PC-3 (cell line): ENCODE measurements at regions not wholly inside any gene's neighbourhood (a gene's known extent, or its start where the extent isn't known, plus 50 kb on each side); places are given as distances from the start of the nearest gene placed in this dataset.

Experiments
- ATAC-seq: fragments of 200-7000 bp; cut with Tn5 transposase; 2 replicates; pipeline ENCODE4 v1.9.1; 2020; ENCODE audit warnings: mild to moderate bottlenecking, moderate library complexity
- BruUV-seq: library from RNA; stranded (reverse); fragments of 400-500 nt; replicated peaks from 2 replicates; lab custom pipeline; 2021; lab: Mats Ljungman, UMichigan
- CTCF ChIA-PET: fragments of 300-600 bp; sonication (Branson Sonifier 250); formaldehyde crosslinking; loops from one replicate; lab custom pipeline; 2022; ENCODE audit warnings: antibody characterized with exemption; lab: Charles Lee
- POLR2A ChIA-PET: fragments of 300-600 bp; sonication (Branson Sonifier 250); formaldehyde crosslinking; loops from one replicate; lab custom pipeline; 2022; ENCODE audit warnings: antibody characterized with exemption; ENCODE audit not compliant: unreplicated experiment; lab: Charles Lee
- DNase-seq: peaks from one replicate; pipeline ENCODE4 v3.0.0-alpha.2; 2015
- H2AFZ ChIP-seq: fragments of 300-600 bp; sonication (generic); 2 replicates; pipeline ENCODE4 v1.6.0; 2016; ENCODE audit warnings: antibody characterized with exemption, low read length
- H3F3A ChIP-seq: fragments of 300-600 bp; sonication (generic); one replicate; pipeline ENCODE4 v1.6.0; 2017; ENCODE audit warnings: antibody characterized with exemption, low read length, control low read depth, mild to moderate bottlenecking; ENCODE audit not compliant: unreplicated experiment
- H3K27ac ChIP-seq: fragments of 300-600 bp; sonication (generic); 2 replicates; pipeline ENCODE4 v1.5.1; 2016; ENCODE audit warnings: mild to moderate bottlenecking, low read length
- H3K27me3 ChIP-seq: fragments of 300-600 bp; sonication (generic); 2 replicates; pipeline ENCODE4 v1.6.1; 2016; ENCODE audit warnings: low read length, mixed read lengths
- H3K36me3 ChIP-seq: fragments of 300-600 bp; sonication (generic); 2 replicates; pipeline ENCODE4 v1.6.1; 2016; ENCODE audit warnings: low read depth, mixed run types, low read length, mixed read lengths
- H3K4me1 ChIP-seq: fragments of 300-600 bp; sonication (generic); 2 replicates; pipeline ENCODE4 v1.5.1; 2016; ENCODE audit warnings: low read length; ENCODE audit not compliant: insufficient read depth
- H3K4me2 ChIP-seq: fragments of 300-600 bp; sonication (generic); 2 replicates; pipeline ENCODE4 v1.6.0; 2016; ENCODE audit warnings: low read length
- H3K4me3 ChIP-seq: fragments of 300-600 bp; sonication (generic); 2 replicates; pipeline ENCODE4 v1.5.1; 2016; ENCODE audit warnings: mild to moderate bottlenecking, low read length, mixed read lengths
- H3K79me2 ChIP-seq: fragments of 300-600 bp; sonication (generic); 2 replicates; pipeline ENCODE4 v1.6.1; 2017; ENCODE audit warnings: low read length, mixed read lengths
- H3K9ac ChIP-seq: fragments of 300-600 bp; sonication (generic); 2 replicates; pipeline ENCODE4 v1.6.0; 2016; ENCODE audit warnings: mild to moderate bottlenecking, low read length
- H3K9me2 ChIP-seq: fragments of 300-600 bp; sonication (generic); replicated peaks from 2 replicates; pipeline ENCODE4 v1.6.1; 2016; ENCODE audit warnings: mixed run types, low read length, mixed read lengths
- H3K9me3 ChIP-seq: fragments of 300-600 bp; sonication (generic); 2 replicates; pipeline ENCODE4 v1.6.1; 2016; ENCODE audit warnings: low read length, mixed read lengths
- H4K20me1 ChIP-seq: fragments of 300-600 bp; sonication (generic); 2 replicates; pipeline ENCODE4 v1.6.1; 2016; ENCODE audit warnings: low read length, mixed read lengths
- CTCF ChIP-seq: fragments of 300-600 bp; sonication (generic); conservative IDR thresholded peaks from 2 replicates; pipeline ENCODE4 v1.5.1; 2017; ENCODE audit warnings: antibody characterized with exemption, low read depth, mild to moderate bottlenecking, low read length
- EZH2 ChIP-seq: fragments of 300-600 bp; sonication (generic); IDR thresholded peaks from one replicate; pipeline ENCODE4 v1.6.1; 2017; ENCODE audit warnings: antibody characterized with exemption, mild to moderate bottlenecking, low read length; ENCODE audit not compliant: unreplicated experiment
- EZH2phosphoT487 ChIP-seq: fragments of 300-600 bp; sonication (generic); IDR thresholded peaks from 2 replicates; pipeline ENCODE4 v1.6.1; 2018; ENCODE audit warnings: mild to moderate bottlenecking, antibody characterized with exemption, low read length, borderline replicate concordance
- intact Hi-C: fragments of 100-400 bp; cut with micrococcal nuclease; formaldehyde crosslinking; loops from 2 replicates; pipeline ENCODE4 v1.9.0; 2023

- Histone ChIP-seq H3K9me3 (no peaks in the 10 kb centered on the region), H3K79me2 (no peaks in the 10 kb centered on the region), H3K9me2 (no peaks in the 10 kb centered on the region), H3K36me3 (no peaks in the 10 kb centered on the region), H2AFZ (no peak overlapping the region), H3F3A (no peaks in the 10 kb centered on the region), H3K4me1 (no peaks in the 10 kb centered on the region), H4K20me1 (no peaks in the 10 kb centered on the region), H3K27ac (no peak overlapping the region), H3K27me3 (no peaks in the 10 kb centered on the region), H3K4me2 (no peak overlapping the region), H3K9ac (no peak overlapping the region), H3K4me3 (no peak overlapping the region)
- intact Hi-C loops, result no loop called here
- POLR2A ChIA-PET, result no interaction called here
- DNase-seq (no peak), ATAC-seq (no peak)
- CTCF ChIA-PET, result no interaction called here
- no TSS peak for BruUV-seq
- TF ChIP-seq EZH2phosphoT487 (no peak), EZH2 (no peak), CTCF (no peak)
These were observed 113.4 kb upstream of the TRIM2 start for GRCh38 chr4:153090670-153091385.

DNA sequence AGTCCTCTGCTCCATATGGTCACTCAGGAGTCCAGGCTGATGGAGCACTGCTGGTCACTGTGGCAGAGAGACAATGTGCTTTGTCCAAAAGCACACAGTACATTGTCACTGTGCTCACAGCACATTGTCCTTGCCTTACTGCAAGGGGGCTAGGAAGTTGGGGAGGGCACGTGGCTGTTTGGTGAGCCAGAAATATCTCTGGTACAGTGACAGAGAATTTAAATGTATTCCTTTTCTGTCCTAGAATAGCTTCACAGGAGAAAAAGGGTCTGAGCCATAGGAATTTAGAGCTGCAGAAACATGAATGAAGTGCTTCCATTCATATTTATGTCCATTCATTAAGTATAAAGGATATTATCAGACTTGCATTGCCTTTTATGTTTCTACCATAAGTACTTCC, 110.8 kb upstream of the TRIM2 start:
- ChIA-PET CTCF (no interaction called here), POLR2A (no interaction called here)
- H3F3A ChIP-seq, result no peaks in the 10 kb centered on the region
- DNase-seq (no peak), ATAC-seq (no peak)
- H3K27ac ChIP-seq, result no peak overlapping the region
- H3K9me3 ChIP-seq, result no peaks in the 10 kb centered on the region
- H3K79me2 ChIP-seq, result no peaks in the 10 kb centered on the region
- no peak overlapping the region for H3K4me3 ChIP-seq
- no peaks in the 10 kb centered on the region for H3K36me3 ChIP-seq
- no peak overlapping the region for H3K9ac ChIP-seq
- BruUV-seq, result no TSS peak
- no peaks in the 10 kb centered on the region for H3K4me1 ChIP-seq
- H3K27me3 ChIP-seq, result no peaks in the 10 kb centered on the region
- H4K20me1 ChIP-seq, result no peaks in the 10 kb centered on the region
- TF ChIP-seq EZH2, result no peak
- TF ChIP-seq EZH2phosphoT487, result no peak
- no peak for TF ChIP-seq CTCF
- intact Hi-C loops, result no loop called here
- no peak overlapping the region for H2AFZ ChIP-seq
- H3K4me2 ChIP-seq, result no peak overlapping the region
- H3K9me2 ChIP-seq, result no peaks in the 10 kb centered on the region

DNA sequence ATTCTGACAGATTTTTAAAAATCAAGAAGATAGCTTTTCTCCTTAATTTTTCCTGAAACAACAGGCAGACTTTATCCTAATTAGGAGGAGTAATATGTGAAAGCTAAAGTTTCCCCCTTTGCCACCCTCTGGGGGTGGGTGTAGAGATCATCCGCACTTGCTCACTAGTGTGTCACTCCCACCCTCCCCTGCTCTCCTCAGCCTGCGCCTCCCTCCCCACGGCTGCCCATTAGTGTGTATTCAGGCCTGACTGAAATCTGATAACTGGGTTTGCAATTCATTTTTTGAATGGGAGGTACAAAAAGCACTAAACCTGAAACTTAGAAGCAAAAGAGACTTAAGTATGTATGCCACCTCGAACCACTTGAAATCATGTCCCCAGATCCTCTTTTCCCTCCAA, 110.4 kb upstream of the TRIM2 start:
- H3K27me3 ChIP-seq, result no peaks in the 10 kb centered on the region
- TF ChIP-seq EZH2, result no peak
- no peak for TF ChIP-seq CTCF
- no peak for TF ChIP-seq EZH2phosphoT487
- no peaks in the 10 kb centered on the region for H3F3A ChIP-seq
- no peaks in the 10 kb centered on the region for H3K79me2 ChIP-seq
- no peak overlapping the region for H3K4me3 ChIP-seq
- DNase-seq (no peak), ATAC-seq (no peak)
- no peaks in the 10 kb centered on the region for H3K4me1 ChIP-seq
- H3K9me3 ChIP-seq, result no peaks in the 10 kb centered on the region
- no peak overlapping the region for H3K4me2 ChIP-seq
- no peak overlapping the region for H2AFZ ChIP-seq
- no peaks in the 10 kb centered on the region for H4K20me1 ChIP-seq
- POLR2A ChIA-PET, result no interaction called here
- H3K36me3 ChIP-seq, result no peaks in the 10 kb centered on the region
- no TSS peak for BruUV-seq
- no peak overlapping the region for H3K27ac ChIP-seq
- H3K9me2 ChIP-seq, result no peaks in the 10 kb centered on the region
- H3K9ac ChIP-seq, result no peak overlapping the region
- intact Hi-C loops, result no loop called here
- CTCF ChIA-PET, result no interaction called here
